Cardiac muscle cell (in vitro differentiated cells and primary cell): ENCODE measurements at regions not wholly inside any gene's neighbourhood (a gene's known extent, or its start where the extent isn't known, plus 50 kb on each side); places are given as distances from the start of the nearest gene placed in this dataset.

Experiments
- DNase-seq, 2 donors: peaks; one replicate each; pipeline versions ENCODE4 v3.0.0 to v3.0.0-alpha.2; 2010 to 2017; ENCODE audit warnings: low read depth in 1 of 2, low spot score in 1 of 2
- H3K27ac ChIP-seq: fragments of 200-600 bp; sonication (generic); 2 replicates; pipeline ENCODE4 v1.5.1; 2016
- H3K27me3 ChIP-seq: fragments of 200-600 bp; sonication (generic); 2 replicates; pipeline ENCODE4 v1.6.0; 2016; ENCODE audit warnings: control low read depth
- H3K36me3 ChIP-seq: fragments of 200-600 bp; sonication (generic); 2 replicates; pipeline ENCODE4 v1.5.1; 2016; ENCODE audit warnings: control low read depth
- H3K4me1 ChIP-seq: fragments of 200-600 bp; sonication (generic); 2 replicates; pipeline ENCODE4 v1.8.1; 2017; ENCODE audit warnings: low read depth, mild to moderate bottlenecking, mixed run types
- H3K4me3 ChIP-seq: fragments of 200-600 bp; sonication (generic); 2 replicates; pipeline ENCODE4 v1.5.1; 2016; ENCODE audit warnings: mild to moderate bottlenecking
- H3K9me3 ChIP-seq: fragments of 200-600 bp; sonication (generic); 2 replicates; pipeline ENCODE4 v1.5.1; 2017; ENCODE audit warnings: low read depth, mild to moderate bottlenecking, control low read depth
- CTCF ChIP-seq: IDR thresholded peaks from 2 replicates; pipeline ENCODE4 v1.5.1; 2012; ENCODE audit warnings: low read depth, mild to moderate bottlenecking, low read length

- DNase-seq = no peak
- Histone ChIP-seq H3K9me3 (no peaks in the 10 kb centered on the region), H3K27ac (no peak overlapping the region), H3K36me3 (no peaks in the 10 kb centered on the region), H3K4me3 (no peak overlapping the region), H3K4me1 (peaks cover 9% of the 10 kb centered on the region), H3K27me3 (no peaks in the 10 kb centered on the region)
- TF ChIP-seq CTCF = no peak
These were observed 217.0 kb upstream of the ZBED5 start for GRCh38 chr11:11074686-11075335.

- Histone ChIP-seq H3K9me3 (no peaks in the 10 kb centered on the region), H3K4me1 (peaks cover 9% of the 10 kb centered on the region), H3K36me3 (no peaks in the 10 kb centered on the region), H3K4me3 (no peak overlapping the region), H3K27ac (no peak overlapping the region), H3K27me3 (no peaks in the 10 kb centered on the region)
- TF ChIP-seq CTCF = no peak
- DNase-seq = no peak
These were observed 216.1 kb upstream of the ZBED5 start for GRCh38 chr11:11073996-11074395.

- Histone ChIP-seq H3K27me3 (no peaks in the 10 kb centered on the region), H3K4me3 (no peak overlapping the region), H3K27ac (no peak overlapping the region), H3K36me3 (no peaks in the 10 kb centered on the region), H3K9me3 (no peaks in the 10 kb centered on the region), H3K4me1 (peaks cover 9% of the 10 kb centered on the region)
- DNase-seq = no peak
- TF ChIP-seq CTCF = no peak
These were observed 214.2 kb upstream of the ZBED5 start for GRCh38 chr11:11072067-11072466.

- no peak overlapping the region for H3K4me3 ChIP-seq
- no peaks in the 10 kb centered on the region for H3K27me3 ChIP-seq
- H3K27ac ChIP-seq = no peak overlapping the region
- no peak for DNase-seq
- H3K36me3 ChIP-seq = no peaks in the 10 kb centered on the region
- H3K9me3 ChIP-seq = no peaks in the 10 kb centered on the region
- H3K4me1 ChIP-seq = peaks cover 9% of the 10 kb centered on the region
- TF ChIP-seq CTCF = no peak
These were observed 213.6 kb upstream of the ZBED5 start for GRCh38 chr11:11071486-11071885.

GRCh38 chr11:11070976-11071375 lies 213.1 kb upstream of the ZBED5 start:
- no peak for TF ChIP-seq CTCF
- no peaks in the 10 kb centered on the region for H3K9me3 ChIP-seq
- no peaks in the 10 kb centered on the region for H3K27me3 ChIP-seq
- H3K4me1 ChIP-seq = peaks cover 3% of the 10 kb centered on the region
- H3K36me3 ChIP-seq = no peaks in the 10 kb centered on the region
- no peak for DNase-seq
- no peak overlapping the region for H3K27ac ChIP-seq
- H3K4me3 ChIP-seq = no peak overlapping the region
